Eye (tissue), 1 donor: ENCODE measurements at regions not wholly inside any gene's neighbourhood (a gene's known extent, or its start where the extent isn't known, plus 50 kb on each side); places are given as distances from the start of the nearest gene placed in this dataset.
A peak's percentile ranks its signal among the peaks of the same experiment; 100 is the strongest.
"Not testable (repeated sequence)": the region's sequence is repeated elsewhere in the genome, so short reads cannot be mapped to it uniquely, and the experiment has no call there.

Experiments
- DNase-seq: peaks from one replicate; pipeline ENCODE4 v3.0.0-alpha.2; 2015

- DNase-seq, result peak; percentile 59
Measured at GRCh38 chr4:87901422-87901992, 68.7 kb downstream of the MEPE start.

- DNase-seq, result peak; percentile 20
Measured at GRCh38 chr4:87904639-87905160, 70.8 kb upstream of the SPP1 start.

GRCh38 chr4:87908336-87908735, 67.2 kb upstream of the SPP1 start:
- DNase-seq, result no peak

- DNase-seq, result no peak
Measured at GRCh38 chr4:87910795-87911194, 64.7 kb upstream of the SPP1 start.

GRCh38 chr4:87911252-87911774, 64.2 kb upstream of the SPP1 start:
- DNase-seq, result no peak

GRCh38 chr4:87912164-87913004, 63.1 kb upstream of the SPP1 start:
- DNase-seq, result no peak

GRCh38 chr4:87913896-87914295, 61.6 kb upstream of the SPP1 start:
- no peak for DNase-seq

GRCh38 chr4:87915621-87916020, 59.9 kb upstream of the SPP1 start:
- DNase-seq, result no peak

GRCh38 chr4:87916626-87917025, 58.9 kb upstream of the SPP1 start:
- DNase-seq, result no peak

GRCh38 chr4:87917911-87918310, 57.6 kb upstream of the SPP1 start:
- DNase-seq, result not testable (repeated sequence)

- no peak for DNase-seq
Measured at GRCh38 chr4:87918314-87919058, 57.0 kb upstream of the SPP1 start.

GRCh38 chr4:87919304-87919703, 56.2 kb upstream of the SPP1 start:
- DNase-seq, result not testable (repeated sequence)

- no peak for DNase-seq
Measured at GRCh38 chr4:87919941-87920340, 55.6 kb upstream of the SPP1 start.

- DNase-seq, result no peak
Measured at GRCh38 chr4:87920478-87920877, 55.0 kb upstream of the SPP1 start.

GRCh38 chr4:87921626-87922479, 53.7 kb upstream of the SPP1 start:
- DNase-seq, result not testable (repeated sequence)

- not testable (repeated sequence) for DNase-seq
Measured at GRCh38 chr4:87924146-87924545, 51.4 kb upstream of the SPP1 start.
